Dermis blood vessel endothelial cell (primary cell): ENCODE measurements at regions not wholly inside any gene's neighbourhood (a gene's known extent, or its start where the extent isn't known, plus 50 kb on each side); places are given as distances from the start of the nearest gene placed in this dataset.
"Not testable (repeated sequence)": the region's sequence is repeated elsewhere in the genome, so short reads cannot be mapped to it uniquely, and the experiment has no call there.

Experiments used
- DNase-seq: peaks from one replicate; pipeline ENCODE4 v3.0.0; 2010

DNA sequence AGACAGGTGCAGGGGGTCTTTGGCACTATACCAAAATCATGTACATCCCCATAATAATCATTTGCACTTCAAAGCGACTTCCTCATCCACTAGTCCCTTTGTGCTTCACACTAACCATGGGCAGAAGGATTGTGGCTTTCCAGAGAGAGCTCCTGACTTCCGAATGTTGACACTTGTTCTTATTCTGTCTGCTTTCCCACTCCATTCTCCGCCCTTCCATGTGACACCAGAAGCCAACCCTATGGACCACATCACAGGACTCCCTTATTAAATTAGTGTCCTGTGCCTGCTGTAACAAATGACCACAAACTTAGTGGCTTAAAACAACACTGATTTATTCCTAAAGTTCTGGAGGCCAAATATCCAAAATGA is 91.6 kb downstream of the CMC2 start:
- DNase-seq = no peak

GRCh38 chr16:80914379-80915078 is 92.2 kb downstream of the CMC2 start:
- no peak for DNase-seq

GRCh38 chr16:80913397-80913796 is 93.3 kb downstream of the CMC2 start:
- DNase-seq = no peak

DNA sequence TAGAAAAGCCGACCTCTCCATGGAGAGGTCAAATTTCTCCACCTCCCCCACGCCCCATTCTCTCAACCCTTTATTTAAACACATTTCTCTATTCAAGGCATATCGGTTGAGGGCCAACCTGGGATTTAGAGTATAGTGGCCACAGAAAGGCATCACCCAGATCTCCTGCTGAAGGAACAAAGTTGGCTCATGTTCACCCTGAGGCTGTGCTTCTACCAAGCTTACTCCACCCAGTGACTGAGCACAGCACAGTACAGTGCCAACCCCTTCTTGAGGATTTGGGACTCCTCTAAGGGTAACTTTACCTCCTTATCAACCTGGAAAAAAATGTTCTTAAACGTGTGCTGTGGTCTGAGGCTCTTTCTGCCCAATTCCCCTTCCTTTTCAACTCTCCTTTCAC is 94.0 kb downstream of the CMC2 start:
- DNase-seq = no peak

- no peak for DNase-seq
Observed at GRCh38 chr16:80910434-80910833, 96.3 kb downstream of the CMC2 start.

- no peak for DNase-seq
Observed at GRCh38 chr16:80909720-80910119, 97.0 kb downstream of the CMC2 start.

DNA sequence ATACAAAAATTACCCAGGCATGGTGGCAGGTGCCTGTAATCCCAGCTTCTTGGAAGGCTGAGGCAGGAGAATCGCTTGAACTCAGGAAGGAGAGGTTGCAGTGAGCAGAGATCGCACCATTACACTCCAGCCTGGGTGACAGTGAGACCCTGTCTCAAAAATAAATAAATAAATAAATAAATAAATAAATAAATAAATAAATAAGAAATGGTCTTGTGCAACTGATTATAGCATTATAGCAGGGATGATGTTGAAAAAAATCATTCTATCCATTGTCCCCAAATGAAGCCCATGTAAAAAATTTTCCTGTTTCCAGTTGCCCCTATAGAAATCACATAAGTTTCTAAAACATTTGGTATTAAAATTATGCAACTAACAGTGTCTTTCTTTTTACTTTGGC is 100.5 kb downstream of the CMC2 start:
- not testable (repeated sequence) for DNase-seq

DNA sequence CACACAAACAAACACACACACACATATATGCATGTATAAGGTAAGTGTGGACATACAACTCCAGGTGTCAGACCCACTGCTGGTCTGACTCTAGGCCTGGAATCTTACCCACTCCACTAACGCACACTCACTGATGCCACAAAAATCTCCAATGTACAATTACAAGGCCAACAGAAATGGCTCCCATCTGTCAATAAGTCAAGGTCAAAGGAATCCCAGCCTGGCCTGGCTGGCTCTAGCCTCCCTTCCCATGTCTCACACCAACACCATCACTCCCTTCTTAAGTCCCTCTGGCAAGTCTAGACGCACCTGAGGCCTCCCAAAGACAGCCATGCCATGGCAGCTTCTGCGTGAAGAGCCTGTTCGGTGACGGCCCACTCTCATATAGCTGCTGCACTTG is 99.2 kb upstream of the CDYL2 start:
- DNase-seq = no peak

DNA sequence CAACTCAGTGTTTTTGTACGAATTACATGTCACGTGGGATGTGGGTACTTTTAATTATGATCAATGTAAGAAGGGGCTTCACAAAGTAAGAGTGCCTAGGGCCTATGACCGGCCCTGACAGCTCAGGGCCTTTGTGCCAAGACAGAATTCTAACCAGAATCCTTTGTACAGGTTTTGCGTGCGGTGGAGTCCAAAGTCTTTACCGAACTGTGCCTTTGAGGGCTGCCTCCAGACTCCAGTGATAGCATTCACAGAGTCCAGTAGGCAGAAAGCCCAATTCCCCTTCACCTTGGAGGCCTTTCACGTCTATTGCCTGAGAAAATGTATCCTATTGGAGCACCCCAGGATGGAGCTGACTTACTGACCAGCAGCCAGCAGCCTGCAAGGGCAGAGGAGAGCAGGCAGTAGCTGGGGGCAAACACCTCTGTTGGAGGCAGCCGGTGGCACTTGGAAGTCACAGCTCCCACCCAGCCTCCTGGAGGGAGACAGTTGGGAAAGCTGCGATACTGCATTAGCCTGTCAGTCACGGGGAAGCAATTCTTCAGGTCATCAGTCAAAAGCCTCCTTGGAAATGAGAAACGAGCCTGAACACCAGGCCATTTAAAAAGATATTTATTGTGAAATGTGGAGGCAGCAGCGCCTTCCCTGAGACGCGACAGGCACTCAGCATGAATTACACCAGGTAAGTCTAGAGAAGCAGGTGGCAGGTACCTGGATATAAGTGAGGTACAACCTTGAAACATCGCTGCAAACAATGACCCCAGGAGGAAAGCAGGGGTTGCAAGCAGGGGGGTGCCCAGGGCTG is 98.1 kb upstream of the CDYL2 start:
- DNase-seq = no peak

GRCh38 chr16:80900593-80900954 is 96.2 kb upstream of the CDYL2 start:
- DNase-seq = no peak

- DNase-seq = peak; percentile 76
Observed at GRCh38 chr16:80899809-80900592, 95.6 kb upstream of the CDYL2 start.

GRCh38 chr16:80896776-80897175 is 92.4 kb upstream of the CDYL2 start:
- no peak for DNase-seq

DNA sequence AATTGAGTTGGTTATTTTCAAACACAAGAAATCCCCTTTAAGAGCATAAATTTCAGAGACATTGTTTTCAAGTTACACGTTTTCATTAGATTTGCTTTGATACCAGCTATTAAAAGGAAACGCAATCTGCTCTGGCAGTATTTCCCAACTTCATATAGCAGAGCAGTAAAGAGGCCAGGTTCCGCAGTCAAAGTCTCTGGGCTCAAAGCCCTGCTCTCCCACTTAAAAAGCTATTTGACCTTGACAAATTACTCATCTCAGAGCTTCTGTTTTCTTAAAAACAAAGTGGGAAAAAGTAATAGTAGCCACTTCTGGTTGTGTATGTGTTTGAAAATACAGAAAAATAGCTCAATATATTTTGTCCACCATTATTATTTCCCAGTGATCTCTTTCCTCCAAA is 89.7 kb upstream of the CDYL2 start:
- DNase-seq = no peak

DNA sequence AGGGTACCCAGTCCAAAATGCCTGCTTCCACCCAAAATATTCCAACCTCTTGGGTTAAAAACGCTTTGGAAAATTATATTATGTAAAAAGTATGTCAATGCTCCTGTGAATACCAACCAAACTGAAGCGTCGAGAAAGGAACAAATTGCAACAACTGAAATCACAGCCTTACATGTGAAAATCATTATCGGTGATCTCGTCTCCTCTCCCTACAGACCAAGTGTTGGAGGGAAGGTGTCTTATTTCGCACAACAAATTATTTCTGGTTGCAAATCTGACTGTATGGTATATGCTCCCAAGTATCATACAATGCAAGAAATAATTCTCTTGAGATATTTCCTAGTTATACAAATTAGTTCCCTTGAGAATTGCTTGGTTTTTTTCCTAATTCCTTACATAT is 89.3 kb upstream of the CDYL2 start:
- DNase-seq = no peak

DNA sequence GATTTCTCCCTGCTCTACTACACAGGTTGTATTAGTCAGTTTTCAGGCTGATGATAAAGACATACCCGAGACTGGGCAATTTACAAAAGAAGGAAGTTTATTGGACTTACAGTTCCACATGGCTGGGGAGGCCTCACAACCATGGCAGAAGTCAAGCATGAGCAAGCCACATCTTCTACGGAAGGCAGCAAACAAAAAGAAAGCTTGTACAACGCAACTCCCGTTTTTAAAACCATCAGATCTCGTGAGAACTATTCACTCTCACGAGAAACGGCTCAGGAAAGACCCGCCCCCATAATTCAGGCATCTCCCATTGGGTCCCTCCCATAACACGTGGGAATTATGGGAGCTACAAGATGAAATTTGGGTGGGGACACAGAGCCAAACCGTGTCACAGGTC is 88.0 kb upstream of the CDYL2 start:
- DNase-seq = not testable (repeated sequence)

DNA sequence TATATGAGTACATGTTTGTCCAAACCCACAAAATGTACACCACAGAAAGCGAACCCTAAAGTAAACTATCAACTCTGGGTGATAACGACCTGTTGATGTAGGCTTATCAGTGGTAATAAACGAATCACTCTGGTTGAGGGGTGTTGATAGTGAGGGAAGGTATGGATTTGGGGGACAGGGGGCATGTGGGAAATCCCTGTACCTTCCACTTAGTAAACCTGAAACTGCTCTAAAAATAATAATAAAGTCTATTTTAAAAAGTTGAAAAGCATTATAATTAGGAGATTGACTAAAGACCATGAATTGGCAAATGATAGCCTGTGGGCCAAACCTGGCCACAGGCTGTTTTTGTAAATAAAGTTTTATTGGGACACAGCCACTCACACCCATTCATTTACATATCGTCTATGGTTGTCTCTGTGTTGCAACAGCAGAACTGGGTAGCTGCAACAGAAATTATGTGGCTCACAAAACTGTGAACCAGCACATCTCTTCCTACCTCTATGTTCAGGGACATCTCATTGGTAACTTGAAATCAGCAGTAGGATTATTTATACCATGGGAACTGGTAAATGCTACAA is 85.5 kb upstream of the CDYL2 start:
- no peak for DNase-seq

GRCh38 chr16:80887062-80887461 is 82.7 kb upstream of the CDYL2 start:
- DNase-seq = no peak

DNA sequence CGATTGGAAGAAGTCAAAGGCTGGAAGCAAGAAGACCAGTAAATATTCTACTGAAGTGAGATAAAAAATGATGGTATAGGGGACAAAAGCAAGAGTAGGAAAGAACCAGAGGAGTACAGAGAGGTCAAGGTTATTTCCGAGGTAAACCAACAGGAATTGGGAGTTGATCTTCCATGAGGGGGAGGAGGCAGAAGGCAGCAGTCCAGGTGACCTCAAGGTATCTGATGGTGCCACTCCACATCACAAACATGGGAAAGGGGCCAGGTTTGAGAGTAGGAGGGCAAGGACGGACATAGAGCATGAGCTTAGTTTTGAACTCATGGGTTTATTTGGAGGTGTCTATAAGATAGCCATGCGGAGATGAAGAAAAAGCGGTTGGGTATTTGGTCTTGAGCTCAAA is 79.4 kb upstream of the CDYL2 start:
- DNase-seq = no peak

DNA sequence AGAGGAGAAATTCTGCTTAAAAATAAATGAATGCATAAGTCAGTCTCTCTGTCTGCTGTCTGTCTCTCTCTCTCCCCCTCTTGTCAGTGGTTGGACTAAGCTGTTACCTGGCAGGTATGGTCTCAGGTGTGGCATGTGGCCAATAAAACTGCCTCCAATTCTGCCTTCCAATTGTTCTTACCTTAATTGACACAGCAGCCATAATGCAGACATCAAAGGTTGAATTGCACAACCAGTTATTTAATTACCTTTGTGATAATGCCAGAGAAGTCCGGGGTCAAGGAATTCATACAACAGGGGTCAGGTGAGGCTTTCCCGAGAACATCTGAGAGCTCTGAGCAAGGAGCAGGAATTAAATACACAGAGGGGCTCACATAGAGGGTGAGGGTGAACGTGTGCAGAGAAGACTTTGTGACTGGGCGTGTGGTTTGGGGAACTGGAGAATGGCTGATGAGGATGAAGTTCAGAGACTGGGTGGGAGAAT is 78.8 kb upstream of the CDYL2 start:
- no peak for DNase-seq

- no peak for DNase-seq
Observed at GRCh38 chr16:80875616-80876015, 71.2 kb upstream of the CDYL2 start.

GRCh38 chr16:80874925-80875324 is 70.5 kb upstream of the CDYL2 start:
- no peak for DNase-seq

DNA sequence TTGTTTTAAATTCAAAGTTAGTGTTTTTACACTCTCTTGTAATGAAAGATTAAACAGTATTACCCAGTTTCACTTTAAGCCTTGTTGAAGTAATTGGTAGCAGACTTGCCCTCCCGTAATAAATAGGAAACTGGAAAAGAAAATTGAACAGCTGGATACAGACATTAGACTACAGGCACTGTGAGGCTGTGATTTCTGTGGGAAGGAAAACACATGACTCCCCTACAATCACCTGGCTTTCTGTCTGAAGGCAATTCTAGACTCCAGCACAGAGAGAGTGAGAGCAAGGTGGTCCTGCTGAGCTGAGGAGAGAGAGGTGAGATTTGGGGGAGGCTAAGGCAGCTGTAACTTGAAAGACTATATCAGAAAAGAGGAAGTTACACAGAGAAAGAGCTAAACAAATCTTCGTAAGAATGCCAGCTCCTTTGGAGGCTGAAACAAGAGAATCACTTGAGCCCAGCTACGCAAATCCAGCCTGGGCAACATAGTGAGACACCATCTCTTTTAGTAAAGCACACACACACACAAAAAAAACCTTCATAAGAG is 57.8 kb upstream of the CDYL2 start:
- DNase-seq = no peak
